ENCODE measurements at regions not wholly inside any gene's neighbourhood (a gene's known extent, or its start where the extent isn't known, plus 50 kb on each side); places are given as distances from the start of the nearest gene placed in this dataset.

- TF ChIP-seq NPAS2 (CRISPR knock-in tag; IDR thresholded peaks at IDR 0.05; ENCODE audit: borderline replicate concordance): no peak
Measured at GRCh38 chr2:13539296-13539695, 822.6 kb downstream of the TRIB2 start (continued).

GRCh38 chr2:13542061-13542460 is 825.3 kb downstream of the TRIB2 start:
- Histone ChIP-seq H3K9me3 (0 out of 3 replicates have a peak, but pooled peaks cover 4% of the 10 kb centered on the region), H3K4me3 (no peak overlapping the region), H3K4me2 (no peak overlapping the region), H3K4me1 (no peaks in the 10 kb centered on the region), H3K27ac (no peak overlapping the region)
- no peak for FAIRE-seq
- POLR2A ChIA-PET: no interaction called here
- TF ChIP-seq KDM5A (IDR thresholded peaks at IDR 0.05): no peak
- no peak for TF ChIP-seq ZSCAN20 (CRISPR knock-in tag; IDR thresholded peaks at IDR 0.05)
- no peak for TF ChIP-seq FOSL2 (IDR thresholded peaks at IDR 0.05)
- no peak for TF ChIP-seq FOSL2 (CRISPR knock-in tag; IDR thresholded peaks at IDR 0.05)
- TF ChIP-seq CTCF (IDR thresholded peaks at IDR 0.05): no peak
- no peak for TF ChIP-seq BHLHE40 (IDR thresholded peaks at IDR 0.05; ENCODE audit: low read depth, low read length)
- no peak for TF ChIP-seq TFCP2L1 (CRISPR knock-in tag; IDR thresholded peaks at IDR 0.05)
- TF ChIP-seq ESRRA (IDR thresholded peaks at IDR 0.05; ENCODE audit: borderline replicate concordance, low read length): no peak
- TF ChIP-seq RAD21 (conservative IDR thresholded peaks at IDR 0.05 in 1 of 2, IDR thresholded peaks at IDR 0.05 in 1 of 2): no peak
- no peak for TF ChIP-seq PHF8 (IDR thresholded peaks at IDR 0.05; ENCODE audit: borderline replicate concordance, low read depth)
- no peak for TF ChIP-seq ZFP36 (IDR thresholded peaks at IDR 0.05; ENCODE audit: borderline replicate concordance, partially characterized antibody)
- TF ChIP-seq NPAS2 (CRISPR knock-in tag; IDR thresholded peaks at IDR 0.05; ENCODE audit: borderline replicate concordance): no peak
- no peak for TF ChIP-seq BCL3 (IDR thresholded peaks at IDR 0.05)
- no peak for TF ChIP-seq MAFK (IDR thresholded peaks at IDR 0.05; ENCODE audit: partially characterized antibody)
- no peak for TF ChIP-seq EHF (CRISPR knock-in tag; IDR thresholded peaks at IDR 0.05)
- no peak for TF ChIP-seq ATOH8 (CRISPR knock-in tag; IDR thresholded peaks at IDR 0.05; ENCODE audit: low read depth)
- no peak for TF ChIP-seq MYC (IDR thresholded peaks at IDR 0.05; ENCODE audit: borderline replicate concordance, low read length)
- ATAC-seq: no peak
- 2% methylated on average over 6 of the region's 6 CpGs for WGBS (ENCODE audit: missing lambda C conversion rate)
- CTCF ChIA-PET: no interaction called here
- DNase-seq (ENCODE audit: low read depth in 1 of 2, low spot score in 1 of 2): no peak

GRCh38 chr2:13542642-13543041 is 825.9 kb downstream of the TRIB2 start:
- ChIA-PET POLR2A (no interaction called here), CTCF (no interaction called here)
- Histone ChIP-seq H3K9me3 (0 out of 3 replicates have a peak, but pooled peaks cover 4% of the 10 kb centered on the region), H3K4me3 (no peak overlapping the region), H3K4me1 (no peaks in the 10 kb centered on the region), H3K27ac (no peak overlapping the region), H3K4me2 (no peak overlapping the region)
- 3% methylated on average over 5 of the region's 5 CpGs for WGBS (ENCODE audit: missing lambda C conversion rate)
- no peak for TF ChIP-seq FOSB (CRISPR knock-in tag; IDR thresholded peaks at IDR 0.05)
- TF ChIP-seq E2F6 (IDR thresholded peaks at IDR 0.05; ENCODE audit: borderline replicate concordance, low read depth): no peak
- no peak for TF ChIP-seq PHF8 (IDR thresholded peaks at IDR 0.05; ENCODE audit: borderline replicate concordance, low read depth)
- TF ChIP-seq REST (IDR thresholded peaks at IDR 0.05): no peak
- TF ChIP-seq TP53 (CRISPR knock-in tag; IDR thresholded peaks at IDR 0.05): no peak
- TF ChIP-seq EHF (CRISPR knock-in tag; IDR thresholded peaks at IDR 0.05): no peak
- no peak for TF ChIP-seq KDM5A (IDR thresholded peaks at IDR 0.05)
- TF ChIP-seq NPAS2 (CRISPR knock-in tag; IDR thresholded peaks at IDR 0.05; ENCODE audit: borderline replicate concordance): no peak
- no peak for TF ChIP-seq MYC (IDR thresholded peaks at IDR 0.05; ENCODE audit: borderline replicate concordance, low read length)
- TF ChIP-seq ESRRA (IDR thresholded peaks at IDR 0.05; ENCODE audit: borderline replicate concordance, low read length): no peak
- no peak for TF ChIP-seq CHD2 (IDR thresholded peaks at IDR 0.05; ENCODE audit: low read length, partially characterized antibody)
- FAIRE-seq (no peak), DNase-seq (ENCODE audit: low read depth in 1 of 2, low spot score in 1 of 2) (no peak), ATAC-seq (no peak)

Data from A549 (cell line).